Coronary artery (tissue), 2 donors: ENCODE measurements at regions not wholly inside any gene's neighbourhood (a gene's known extent, or its start where the extent isn't known, plus 50 kb on each side); places are given as distances from the start of the nearest gene placed in this dataset.

ENCODE experiments used
- DNase-seq: peaks from one replicate; pipeline ENCODE4 v3.0.0-alpha.2; 2017; ENCODE audit warnings: low spot score
- H3K27ac ChIP-seq, 2 donors: fragments of 200-600 bp; sonication (generic); one replicate each; pipeline ENCODE4 v1.5.1; 2016 to 2019
- H3K4me3 ChIP-seq: fragments of 200-600 bp; sonication (generic); 2 replicates; pipeline ENCODE4 v1.5.1; 2016; ENCODE audit warnings: mild to moderate bottlenecking, moderate library complexity
- TF ChIP-seq, protein P1 (sequence below): fragments of 200-600 bp; sonication (generic); IDR thresholded peaks from one replicate; pipeline ENCODE4 v1.5.1; 2019; ENCODE audit warnings: antibody characterized with exemption

DNA sequence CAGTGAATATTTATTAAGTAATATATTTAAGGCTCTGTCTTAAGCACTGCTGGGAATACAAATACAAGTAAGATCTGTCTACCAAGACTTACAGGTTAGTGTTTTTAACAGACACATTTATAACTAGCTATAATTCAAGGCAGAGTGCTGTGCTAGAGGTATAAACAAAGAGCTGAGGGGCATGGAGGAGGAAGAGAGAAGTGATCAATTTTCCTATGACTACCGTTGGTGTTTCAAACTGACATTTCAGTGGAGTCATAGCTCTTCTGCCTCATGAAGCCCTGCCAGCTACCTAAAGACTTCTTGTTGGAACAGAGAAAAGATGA lies 79.9 kb downstream of the CYB561 start:
- Histone ChIP-seq H3K4me3 (no peak overlapping the region), H3K27ac (no peak overlapping the region)
- no peak for DNase-seq
- TF ChIP-seq, protein P1, sequence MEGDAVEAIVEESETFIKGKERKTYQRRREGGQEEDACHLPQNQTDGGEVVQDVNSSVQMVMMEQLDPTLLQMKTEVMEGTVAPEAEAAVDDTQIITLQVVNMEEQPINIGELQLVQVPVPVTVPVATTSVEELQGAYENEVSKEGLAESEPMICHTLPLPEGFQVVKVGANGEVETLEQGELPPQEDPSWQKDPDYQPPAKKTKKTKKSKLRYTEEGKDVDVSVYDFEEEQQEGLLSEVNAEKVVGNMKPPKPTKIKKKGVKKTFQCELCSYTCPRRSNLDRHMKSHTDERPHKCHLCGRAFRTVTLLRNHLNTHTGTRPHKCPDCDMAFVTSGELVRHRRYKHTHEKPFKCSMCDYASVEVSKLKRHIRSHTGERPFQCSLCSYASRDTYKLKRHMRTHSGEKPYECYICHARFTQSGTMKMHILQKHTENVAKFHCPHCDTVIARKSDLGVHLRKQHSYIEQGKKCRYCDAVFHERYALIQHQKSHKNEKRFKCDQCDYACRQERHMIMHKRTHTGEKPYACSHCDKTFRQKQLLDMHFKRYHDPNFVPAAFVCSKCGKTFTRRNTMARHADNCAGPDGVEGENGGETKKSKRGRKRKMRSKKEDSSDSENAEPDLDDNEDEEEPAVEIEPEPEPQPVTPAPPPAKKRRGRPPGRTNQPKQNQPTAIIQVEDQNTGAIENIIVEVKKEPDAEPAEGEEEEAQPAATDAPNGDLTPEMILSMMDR, result no peak

GRCh38 chr17:63369233-63369632 lies 76.9 kb downstream of the CYB561 start:
- DNase-seq, result no peak
- H3K4me3 ChIP-seq, result no peak overlapping the region
- H3K27ac ChIP-seq, result no peak overlapping the region
- TF ChIP-seq, protein P1, result no peak

DNA sequence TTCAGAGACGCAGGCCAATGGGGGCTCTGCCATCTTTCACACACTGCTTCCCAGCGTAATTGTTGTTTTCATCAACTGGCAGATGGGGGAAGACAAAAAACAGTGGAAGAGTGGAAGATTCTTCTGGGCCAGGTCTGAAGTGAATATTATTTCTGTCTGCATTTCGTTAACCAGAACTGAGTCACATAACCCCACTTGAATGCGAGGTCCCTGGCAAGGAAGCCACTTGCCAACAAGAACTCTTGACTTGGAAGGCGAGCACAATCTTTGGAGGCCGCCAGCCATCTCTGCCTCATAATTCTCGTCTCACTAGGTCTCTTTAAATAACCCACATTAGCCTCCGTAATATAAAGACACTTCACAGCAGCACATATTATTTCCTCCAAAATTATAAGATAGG lies 75.4 kb downstream of the CYB561 start:
- H3K27ac ChIP-seq, result no peak overlapping the region
- H3K4me3 ChIP-seq, result no peak overlapping the region
- no peak for DNase-seq
- TF ChIP-seq, protein P1, result no peak

DNA sequence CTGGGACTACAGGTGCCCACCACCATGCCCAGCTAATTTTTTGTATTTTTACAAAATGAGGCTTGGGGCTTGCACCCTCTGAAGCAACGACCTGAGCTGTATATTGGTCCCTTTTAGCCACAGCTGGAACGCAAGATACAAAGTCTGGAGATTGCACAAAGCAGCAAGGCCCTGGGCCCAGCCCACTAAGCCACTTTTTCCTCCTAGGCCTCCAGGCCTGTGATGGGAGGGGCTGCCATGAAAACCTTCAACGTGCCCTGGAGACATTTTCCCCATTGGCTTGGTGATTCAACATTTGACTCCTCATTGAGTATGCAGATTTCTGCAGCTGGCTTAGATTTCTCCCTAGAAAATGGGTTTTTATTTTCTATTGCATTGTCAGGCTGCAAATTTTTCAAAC lies 69.2 kb downstream of the CYB561 start:
- no peak for DNase-seq
- TF ChIP-seq, protein P1, result no peak
- Histone ChIP-seq H3K27ac (no peak overlapping the region), H3K4me3 (no peak overlapping the region)

DNA sequence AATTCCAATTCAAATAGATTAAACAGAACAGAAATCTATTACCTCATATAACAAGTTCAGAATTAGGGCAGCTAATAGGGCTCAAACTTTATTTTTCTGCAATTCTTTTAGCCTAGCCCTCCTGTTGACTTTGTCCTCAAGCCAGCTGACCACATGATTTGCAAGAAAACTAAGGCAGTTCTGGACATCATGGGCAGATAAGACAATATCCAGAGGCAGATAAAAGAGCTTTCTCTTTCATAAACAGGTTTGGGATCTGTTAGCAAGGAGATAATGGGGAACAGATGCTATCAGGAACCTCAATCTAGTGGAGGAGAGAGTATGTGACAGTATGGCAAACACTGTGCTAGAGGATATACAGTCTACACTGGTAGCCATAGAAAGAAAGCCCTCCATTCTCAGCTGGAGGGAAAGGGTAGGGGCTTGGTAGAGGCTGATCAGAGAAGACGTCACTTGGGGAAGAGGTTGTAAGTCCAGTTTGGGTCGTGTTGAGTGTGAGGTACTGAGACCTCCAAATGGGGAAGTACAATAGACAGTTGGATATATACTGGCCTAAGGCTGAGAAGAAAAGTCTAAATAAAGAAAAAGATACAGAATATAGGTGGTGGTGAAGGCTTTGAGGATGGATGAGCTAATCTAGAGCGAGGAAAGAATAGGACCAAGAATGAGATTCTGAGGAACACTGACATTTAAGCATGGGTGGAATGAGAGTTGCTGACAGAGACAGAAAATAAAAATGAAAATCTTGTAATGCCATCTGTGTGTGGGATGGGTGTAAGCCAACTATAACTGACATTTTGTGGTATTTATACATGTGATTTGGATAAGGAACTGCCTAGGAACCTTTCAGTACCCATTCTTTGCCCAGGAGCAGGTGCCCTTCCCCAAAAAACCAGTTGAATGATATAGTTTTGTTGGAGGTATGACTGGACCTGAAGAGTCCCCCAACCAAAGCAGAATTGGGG lies 67.4 kb downstream of the CYB561 start:
- Histone ChIP-seq H3K27ac (no peak overlapping the region), H3K4me3 (no peak overlapping the region)
- DNase-seq, result no peak
- TF ChIP-seq, protein P1, result no peak

- TF ChIP-seq, protein P1, result no peak
- DNase-seq, result no peak
- Histone ChIP-seq H3K27ac (no peak overlapping the region), H3K4me3 (no peak overlapping the region)
These were observed 66.5 kb downstream of the CYB561 start for GRCh38 chr17:63379636-63380035.

- TF ChIP-seq, protein P1, result no peak
- H3K27ac ChIP-seq, result no peak overlapping the region
- no peak overlapping the region for H3K4me3 ChIP-seq
- DNase-seq, result no peak
These were observed 64.9 kb downstream of the CYB561 start for GRCh38 chr17:63381101-63381729.
